Stimulated activated CD4-positive, alpha-beta T cell treated with anti-CD3 and anti-CD28 coated beads, Interleukin-15, amount 100 ng/mL, for 24 hours (primary cell): ENCODE measurements at regions not wholly inside any gene's neighbourhood (a gene's known extent, or its start where the extent isn't known, plus 50 kb on each side); places are given as distances from the start of the nearest gene placed in this dataset.
"Not testable (repeated sequence)": the region's sequence is repeated elsewhere in the genome, so short reads cannot be mapped to it uniquely, and the experiment has no call there.

Experiments used
- DNase-seq: peaks from one replicate; pipeline ENCODE4 v3.0.0-alpha.2; 2020

DNA sequence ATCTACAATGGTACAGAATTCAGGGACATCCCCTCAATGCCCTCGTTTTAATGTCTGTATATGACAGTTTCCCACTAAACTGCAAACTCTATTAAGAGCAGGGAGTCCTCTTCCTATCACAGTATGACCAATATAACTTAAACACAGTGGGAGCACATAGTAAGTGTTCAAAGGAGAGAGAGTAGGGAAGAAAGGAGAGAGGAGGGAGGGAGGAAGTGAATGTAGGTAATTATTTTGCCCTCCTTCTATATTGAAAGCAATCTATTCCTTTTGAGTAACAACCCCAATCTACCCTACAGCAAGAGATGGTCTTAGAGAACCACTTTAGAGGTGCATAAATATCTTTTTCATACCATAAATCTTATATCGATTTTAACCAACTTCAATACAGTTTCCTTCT is 121.4 kb downstream of the MRPL39 start:
- DNase-seq, result no peak

GRCh38 chr21:25467896-25468295 is 139.4 kb downstream of the MRPL39 start:
- DNase-seq, result no peak

DNA sequence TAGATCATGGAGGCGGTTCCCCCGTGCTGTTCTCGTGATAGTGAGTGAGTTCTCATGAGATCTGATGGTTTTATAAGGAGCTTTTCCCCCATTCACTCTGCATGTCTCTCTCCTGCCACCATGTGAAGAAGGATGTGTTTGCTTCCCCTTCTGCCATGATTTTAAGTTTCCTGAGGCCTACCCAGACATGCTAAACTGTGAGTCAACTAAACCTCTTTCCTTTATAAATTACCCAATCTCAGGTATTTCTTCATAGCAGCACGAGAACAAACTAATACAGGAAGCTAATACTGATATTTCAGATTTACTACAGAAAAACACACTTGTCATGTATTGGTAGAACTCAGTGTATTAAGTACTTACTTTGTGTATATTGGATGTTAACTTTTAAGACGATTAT is 140.2 kb downstream of the MRPL39 start:
- DNase-seq, result not testable (repeated sequence)

DNA sequence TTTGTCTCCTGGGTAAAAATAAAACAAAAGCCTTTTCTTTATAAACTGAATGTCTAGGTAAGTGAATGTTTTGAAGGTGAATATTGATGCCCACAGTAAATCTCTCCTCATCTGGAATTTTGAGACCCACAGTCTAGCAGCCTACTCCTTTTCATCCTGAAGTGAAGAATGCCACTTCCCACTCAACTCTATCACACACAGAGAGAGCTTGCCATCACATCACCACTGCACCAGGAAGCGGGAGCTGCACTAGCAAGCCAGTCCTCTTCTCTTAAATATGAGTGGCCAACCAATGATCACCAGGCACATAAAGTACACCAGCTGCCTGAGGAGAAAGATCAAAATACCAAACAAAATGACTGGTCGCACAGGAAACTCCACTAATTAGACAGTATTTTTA is 140.8 kb downstream of the MRPL39 start:
- no peak for DNase-seq

- DNase-seq, result no peak
Observed at GRCh38 chr21:25465263-25465662, 142.0 kb downstream of the MRPL39 start.

GRCh38 chr21:25464275-25464674 is 143.0 kb downstream of the MRPL39 start:
- DNase-seq, result peak; percentile 42

DNA sequence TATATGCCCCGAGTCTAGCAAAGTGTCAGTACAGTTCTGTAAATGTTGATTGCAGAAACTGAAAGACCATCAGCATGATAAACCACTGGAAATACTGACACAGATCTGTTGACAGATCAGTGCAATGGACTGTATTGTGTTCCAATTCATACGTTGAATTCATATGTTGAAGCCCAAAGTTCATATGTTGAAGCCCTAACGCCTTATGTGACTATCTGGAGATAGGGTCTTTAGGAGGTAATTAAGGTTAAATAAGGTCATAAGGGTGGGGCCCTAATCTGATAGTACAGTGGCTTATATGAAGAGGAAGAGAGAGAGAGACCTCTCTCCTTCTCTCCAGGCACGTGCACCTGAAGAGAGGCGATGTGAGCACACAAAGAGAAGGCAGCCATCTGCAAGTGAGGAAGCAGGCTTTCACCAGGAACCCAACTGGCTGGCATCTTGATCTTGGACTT is 144.7 kb downstream of the MRPL39 start:
- peak; percentile 23 for DNase-seq

- no peak for DNase-seq
Observed at GRCh38 chr21:25461725-25462124, 145.6 kb downstream of the MRPL39 start.

DNA sequence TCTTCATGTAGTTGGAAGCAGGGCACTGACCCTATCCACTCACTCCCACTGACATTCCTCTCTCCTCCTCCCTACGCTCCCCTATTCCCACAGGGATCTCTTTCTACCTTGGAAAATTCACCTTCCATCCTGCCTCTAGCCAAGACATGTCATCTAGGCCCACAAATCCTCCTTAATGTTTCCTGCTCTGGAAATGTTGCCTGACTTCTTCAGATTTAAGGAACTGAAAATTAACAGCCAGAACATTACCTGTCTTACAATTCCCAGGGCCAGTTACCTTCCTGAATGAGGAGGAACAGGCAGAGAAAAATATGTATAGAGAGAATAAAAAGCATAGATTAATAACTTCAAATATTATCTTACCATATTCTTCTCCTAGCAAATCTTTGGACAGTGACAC is 147.3 kb downstream of the MRPL39 start:
- no peak for DNase-seq

- DNase-seq, result no peak
Observed at GRCh38 chr21:25459365-25459764, 147.9 kb downstream of the MRPL39 start.

- no peak for DNase-seq
Observed at GRCh38 chr21:25458484-25458883, 148.8 kb downstream of the MRPL39 start.

GRCh38 chr21:25457946-25458345 is 149.3 kb downstream of the MRPL39 start:
- DNase-seq, result no peak

- no peak for DNase-seq
Observed at GRCh38 chr21:25457411-25457810, 149.9 kb downstream of the MRPL39 start.

GRCh38 chr21:25456672-25457071 is 150.6 kb downstream of the MRPL39 start:
- peak; percentile 67 for DNase-seq

DNA sequence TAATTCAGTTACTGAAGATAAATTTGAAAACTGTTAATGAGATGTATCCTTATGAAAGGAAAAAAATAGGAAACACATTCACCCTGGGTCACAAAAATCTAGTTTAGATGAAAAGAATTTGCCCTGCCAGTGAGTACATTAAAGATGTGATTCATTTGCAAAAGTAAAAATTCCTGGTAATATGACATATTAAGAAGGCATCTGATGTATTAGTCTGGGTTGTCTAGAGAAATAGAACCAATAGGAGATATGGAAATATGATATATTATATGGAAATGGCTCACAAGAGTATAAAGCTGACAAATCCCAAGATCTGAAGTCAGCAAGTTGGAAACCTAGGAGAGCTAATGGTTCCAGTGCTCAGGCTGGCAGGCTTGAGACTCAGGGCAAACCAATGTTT is 153.8 kb downstream of the MRPL39 start:
- no peak for DNase-seq

GRCh38 chr21:25449950-25450349 is 157.3 kb downstream of the MRPL39 start:
- no peak for DNase-seq

DNA sequence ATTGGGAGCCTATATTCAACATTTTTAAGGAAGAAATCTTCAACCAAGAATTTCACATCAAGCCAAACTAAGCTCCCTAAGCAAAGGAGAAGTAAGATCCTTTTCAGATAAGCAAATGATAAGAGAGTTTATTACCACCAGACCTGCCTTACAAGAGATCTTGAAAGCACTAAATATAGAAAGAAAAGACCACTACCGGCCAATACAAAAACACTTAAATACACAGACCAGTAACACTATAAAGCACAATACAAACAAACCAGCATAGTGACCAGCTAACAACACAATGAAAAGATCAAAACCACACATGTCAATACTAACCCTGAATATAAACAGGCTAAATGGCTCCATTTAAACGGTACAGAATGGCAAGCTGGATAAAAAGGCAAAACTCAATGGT is 165.4 kb downstream of the MRPL39 start:
- DNase-seq, result no peak

DNA sequence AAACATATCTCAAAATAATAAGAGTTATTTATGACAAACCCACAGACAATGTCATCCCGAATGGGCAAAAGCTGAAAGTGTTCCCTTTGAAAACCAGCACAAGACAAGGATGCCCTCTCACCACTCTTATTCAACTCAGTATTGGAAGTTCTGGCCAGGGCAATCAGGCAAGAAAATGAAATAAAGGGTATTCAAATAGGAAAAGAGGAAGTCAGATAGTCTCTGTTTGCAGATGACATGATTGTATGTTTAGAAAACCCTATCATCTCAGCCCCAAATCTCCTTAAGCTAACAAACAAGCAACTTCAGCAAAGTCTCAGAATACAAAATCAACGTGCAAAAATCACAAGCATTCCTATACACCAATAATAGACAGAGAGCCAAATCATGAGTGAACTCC is 169.8 kb downstream of the MRPL39 start:
- DNase-seq, result not testable (repeated sequence)

DNA sequence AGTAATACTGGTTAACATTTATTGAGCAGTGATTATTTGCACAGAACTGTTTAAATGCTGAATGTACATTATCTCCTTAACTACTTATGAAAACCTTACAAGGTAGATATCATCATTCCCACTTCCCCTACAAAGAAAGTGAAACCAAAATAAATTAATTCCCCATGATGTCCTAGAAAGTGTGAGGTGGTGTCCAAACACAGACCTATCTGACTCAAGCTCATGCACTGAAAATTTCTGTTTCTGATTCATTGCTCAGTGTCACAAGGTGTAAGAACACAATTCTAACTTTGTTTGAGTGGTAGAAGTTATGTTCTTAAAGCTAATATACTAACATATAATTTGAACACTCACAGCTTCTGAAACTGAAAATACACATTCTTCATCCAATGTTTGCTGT is 178.7 kb downstream of the MRPL39 start:
- DNase-seq, result no peak

GRCh38 chr21:25427828-25428227 is 179.5 kb downstream of the MRPL39 start:
- no peak for DNase-seq

DNA sequence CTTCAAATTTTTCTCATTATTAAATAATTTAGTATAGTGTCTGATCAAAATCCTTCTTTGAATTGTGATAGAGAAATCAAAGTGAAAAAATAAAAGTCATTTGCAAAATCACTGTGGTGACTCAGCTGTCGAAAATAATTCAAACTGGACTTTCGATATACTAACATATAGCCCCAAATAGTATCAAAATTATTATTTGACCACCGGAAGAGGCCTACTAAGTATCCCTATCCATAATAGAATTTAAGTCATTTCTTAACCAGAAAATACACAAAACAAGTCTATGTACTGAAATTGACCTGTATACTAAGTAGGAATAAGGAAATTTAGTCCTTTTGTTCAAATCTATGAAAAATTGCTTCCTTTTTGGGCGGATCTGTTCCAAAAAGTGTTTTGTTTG is 180.7 kb downstream of the MRPL39 start:
- no peak for DNase-seq

DNA sequence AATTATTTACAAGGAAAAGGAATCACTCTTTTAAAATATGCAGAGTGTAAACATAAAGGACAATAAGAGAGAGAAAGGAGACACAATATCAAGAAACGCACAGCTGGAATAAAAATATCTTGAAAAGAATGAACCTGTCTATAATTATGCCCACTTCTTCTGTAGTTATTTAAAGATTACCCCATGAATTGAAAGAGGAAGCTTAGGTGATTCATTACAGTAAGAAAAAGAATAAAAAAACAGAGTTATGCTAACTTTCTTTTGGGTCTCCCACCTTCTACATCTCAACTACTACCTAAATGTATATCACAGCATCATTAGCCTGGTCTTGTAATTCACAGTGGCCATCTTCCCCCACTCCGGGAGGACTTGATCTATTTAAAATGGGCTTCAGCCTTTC is 182.1 kb downstream of the MRPL39 start:
- no peak for DNase-seq

DNA sequence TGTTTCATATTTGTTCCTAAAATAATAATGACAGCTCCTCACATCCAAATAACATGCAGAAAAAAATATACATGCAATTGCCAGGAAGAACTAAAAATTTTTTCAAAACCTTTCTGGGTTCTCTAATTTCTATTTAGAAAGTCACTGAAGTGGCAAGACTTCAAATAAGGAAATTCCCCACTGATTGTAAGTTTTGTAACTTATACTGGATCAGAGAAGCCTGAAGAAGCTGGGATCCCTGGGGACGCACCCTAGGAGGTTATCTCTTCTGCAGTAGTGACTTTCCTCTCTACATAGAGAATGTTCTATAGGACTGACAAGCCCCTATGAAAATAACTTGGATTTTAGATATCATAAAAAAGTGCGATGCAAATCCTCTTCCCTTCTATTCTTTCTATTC is 182.6 kb downstream of the MRPL39 start:
- no peak for DNase-seq

DNA sequence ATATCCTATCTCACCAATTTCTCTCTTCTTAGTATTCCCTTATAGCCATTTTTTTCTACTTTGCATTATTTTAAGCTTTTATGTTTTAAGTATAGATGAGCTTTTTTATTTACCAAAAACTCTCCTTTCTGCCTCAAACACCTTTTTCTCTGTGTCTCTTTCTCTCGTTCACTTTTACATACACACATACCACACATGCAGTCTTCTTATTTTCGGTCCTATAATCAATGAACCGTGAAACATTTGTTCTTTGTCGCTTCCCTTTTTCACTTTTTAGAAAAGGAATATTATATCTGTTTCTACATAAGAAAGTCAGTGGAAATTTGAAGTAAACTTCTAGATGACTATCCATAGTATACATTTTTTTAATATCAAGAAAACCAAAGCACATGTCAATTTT is 183.2 kb downstream of the MRPL39 start:
- DNase-seq, result no peak

GRCh38 chr21:25422610-25423608 is 184.4 kb downstream of the MRPL39 start:
- DNase-seq, result no peak
